ENCODE measurements at regions not wholly inside any gene's neighbourhood (a gene's known extent, or its start where the extent isn't known, plus 50 kb on each side); places are given as distances from the start of the nearest gene placed in this dataset.

DNA sequence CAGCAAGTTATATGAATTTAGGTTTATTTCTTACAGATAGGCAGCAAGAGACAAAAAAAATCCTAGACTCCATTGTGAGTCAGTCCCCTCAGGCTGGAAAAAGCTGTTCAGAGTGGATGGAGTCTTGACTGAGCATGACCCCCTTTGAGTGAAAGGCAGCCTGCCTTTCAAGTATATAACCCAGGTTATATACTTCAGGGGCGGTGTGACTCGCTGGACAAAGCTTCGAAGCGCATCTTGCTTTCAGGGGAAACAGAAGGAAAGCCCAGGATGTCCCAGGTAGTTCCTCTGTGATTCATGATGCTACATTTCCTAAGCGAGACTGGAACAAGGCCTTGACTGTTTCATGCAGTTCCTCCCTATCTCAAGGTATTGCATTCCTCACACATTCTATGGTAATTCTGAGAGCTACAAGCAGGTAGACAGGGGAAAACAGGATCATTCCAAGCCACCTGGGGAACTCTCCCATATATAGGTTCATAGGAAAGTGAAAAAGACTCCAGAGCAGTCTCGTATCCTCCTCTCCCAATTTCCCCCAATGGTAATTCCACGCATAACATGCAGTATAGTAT lies 1244.1 kb upstream of the CDH6 start:
- no peak overlapping the region for H3K27ac ChIP-seq
- POLR2A ChIA-PET (ENCODE audit: low non-redundant PET) = no interaction called here
- TF ChIP-seq, protein P1, sequence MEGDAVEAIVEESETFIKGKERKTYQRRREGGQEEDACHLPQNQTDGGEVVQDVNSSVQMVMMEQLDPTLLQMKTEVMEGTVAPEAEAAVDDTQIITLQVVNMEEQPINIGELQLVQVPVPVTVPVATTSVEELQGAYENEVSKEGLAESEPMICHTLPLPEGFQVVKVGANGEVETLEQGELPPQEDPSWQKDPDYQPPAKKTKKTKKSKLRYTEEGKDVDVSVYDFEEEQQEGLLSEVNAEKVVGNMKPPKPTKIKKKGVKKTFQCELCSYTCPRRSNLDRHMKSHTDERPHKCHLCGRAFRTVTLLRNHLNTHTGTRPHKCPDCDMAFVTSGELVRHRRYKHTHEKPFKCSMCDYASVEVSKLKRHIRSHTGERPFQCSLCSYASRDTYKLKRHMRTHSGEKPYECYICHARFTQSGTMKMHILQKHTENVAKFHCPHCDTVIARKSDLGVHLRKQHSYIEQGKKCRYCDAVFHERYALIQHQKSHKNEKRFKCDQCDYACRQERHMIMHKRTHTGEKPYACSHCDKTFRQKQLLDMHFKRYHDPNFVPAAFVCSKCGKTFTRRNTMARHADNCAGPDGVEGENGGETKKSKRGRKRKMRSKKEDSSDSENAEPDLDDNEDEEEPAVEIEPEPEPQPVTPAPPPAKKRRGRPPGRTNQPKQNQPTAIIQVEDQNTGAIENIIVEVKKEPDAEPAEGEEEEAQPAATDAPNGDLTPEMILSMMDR (conservative IDR thresholded peaks at IDR 0.05; ENCODE audit: low read depth) = no peak
- CTCF ChIA-PET = no interaction called here
- no peak for DNase-seq (ENCODE audit: low spot score)

DNA sequence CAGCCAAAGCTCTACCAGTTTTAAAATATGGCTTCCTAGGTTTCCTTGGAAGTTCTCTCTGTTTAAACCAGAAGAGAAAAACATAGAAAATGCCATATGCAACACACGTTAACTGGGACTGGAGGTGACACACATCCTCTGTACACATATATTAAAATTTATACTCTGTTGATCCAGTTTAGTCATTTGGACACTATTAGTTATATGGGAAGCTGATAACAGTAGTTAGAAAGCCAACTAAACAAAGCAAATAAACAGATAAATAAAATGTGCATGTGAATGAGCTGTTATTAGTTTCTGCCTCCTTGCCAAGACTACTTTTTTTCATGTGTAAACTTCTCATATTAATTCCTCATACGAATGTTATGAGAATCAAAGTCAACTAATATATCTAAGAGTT lies 1249.2 kb upstream of the CDH6 start:
- POLR2A ChIA-PET (ENCODE audit: low non-redundant PET) = no interaction called here
- DNase-seq (ENCODE audit: low spot score) = no peak
- CTCF ChIA-PET = no interaction called here
- TF ChIP-seq, protein P1 (conservative IDR thresholded peaks at IDR 0.05; ENCODE audit: low read depth) = no peak
- no peak overlapping the region for H3K27ac ChIP-seq

GRCh38 chr5:29942089-29942488 lies 1251.4 kb upstream of the CDH6 start:
- H3K27ac ChIP-seq = no peak overlapping the region
- no peak for DNase-seq (ENCODE audit: low spot score)
- POLR2A ChIA-PET (ENCODE audit: low non-redundant PET) = no interaction called here
- TF ChIP-seq, protein P1 (conservative IDR thresholded peaks at IDR 0.05; ENCODE audit: low read depth) = no peak
- CTCF ChIA-PET = no interaction called here

DNA sequence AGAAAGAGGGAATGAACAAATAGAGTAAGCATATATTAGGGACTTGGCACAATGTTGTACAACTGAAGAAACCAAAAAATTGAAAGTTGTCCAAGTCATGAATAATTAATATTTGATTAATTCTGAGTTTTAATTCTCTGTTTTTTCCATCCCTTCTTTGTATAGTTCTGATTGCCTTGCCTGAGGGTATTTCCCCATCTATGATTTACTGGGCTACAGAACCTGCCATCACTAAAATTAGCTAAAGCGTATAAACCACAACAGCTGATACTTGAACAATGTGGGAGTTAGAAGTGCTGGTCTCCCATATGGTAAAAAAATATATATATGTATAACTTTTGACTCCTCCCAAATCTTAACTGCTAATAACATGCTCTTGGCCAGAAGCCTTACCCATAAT lies 1253.5 kb upstream of the CDH6 start:
- no peak for DNase-seq (ENCODE audit: low spot score)
- TF ChIP-seq, protein P1 (conservative IDR thresholded peaks at IDR 0.05; ENCODE audit: low read depth) = no peak
- CTCF ChIA-PET = no interaction called here

DNA sequence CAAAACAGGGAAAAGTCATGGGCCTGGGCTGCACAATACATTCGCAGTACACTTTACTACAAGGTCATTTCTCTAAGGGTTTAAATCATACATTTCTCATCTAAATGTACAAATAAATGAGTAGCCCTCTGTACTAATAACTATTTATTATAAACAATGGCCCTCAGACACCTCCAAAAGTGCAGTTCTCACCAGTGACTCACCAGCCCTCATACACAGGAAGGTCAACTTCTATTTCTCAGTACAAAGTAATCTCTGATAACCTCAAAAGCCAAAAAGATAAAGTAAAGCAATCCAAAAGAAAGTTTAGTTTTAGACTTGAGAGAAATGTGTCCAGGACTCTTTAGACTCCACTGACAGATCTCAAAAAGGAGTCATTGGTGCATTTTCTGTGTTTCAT lies 1258.1 kb upstream of the CDH6 start:
- TF ChIP-seq, protein P1 (conservative IDR thresholded peaks at IDR 0.05; ENCODE audit: low read depth) = no peak
- no peak for DNase-seq (ENCODE audit: low spot score)
- ChIA-PET POLR2A (ENCODE audit: low non-redundant PET) (no interaction called here), CTCF (no interaction called here)
- H3K27ac ChIP-seq = no peak overlapping the region

More for the DNA sequence above, 1253.5 kb upstream of the CDH6 start:
- POLR2A ChIA-PET (ENCODE audit: low non-redundant PET) = no interaction called here
- H3K27ac ChIP-seq = no peak overlapping the region

DNA sequence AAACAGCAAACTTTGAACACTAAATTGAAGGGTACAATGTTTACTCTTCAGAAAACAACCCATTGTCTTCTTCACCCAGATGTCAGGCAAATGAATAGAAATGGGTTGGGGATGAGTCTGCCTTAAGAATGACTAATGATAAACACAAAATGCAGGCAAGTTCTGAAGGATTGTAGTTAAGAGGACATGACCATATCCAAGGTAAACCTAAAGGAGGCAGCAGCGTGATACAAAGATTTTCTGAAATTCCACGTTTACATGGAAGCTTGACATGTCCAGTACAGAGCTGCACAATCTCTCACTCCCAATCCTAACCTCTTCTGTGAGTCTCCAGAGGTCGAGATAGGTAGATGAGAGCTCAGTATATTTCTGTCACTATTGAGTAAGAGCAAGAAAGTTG lies 1263.2 kb upstream of the CDH6 start:
- DNase-seq (ENCODE audit: low spot score) = no peak
- ChIA-PET POLR2A (ENCODE audit: low non-redundant PET) (no interaction called here), CTCF (no interaction called here)
- H3K27ac ChIP-seq = no peak overlapping the region
- TF ChIP-seq, protein P1 (conservative IDR thresholded peaks at IDR 0.05; ENCODE audit: low read depth) = no peak

DNA sequence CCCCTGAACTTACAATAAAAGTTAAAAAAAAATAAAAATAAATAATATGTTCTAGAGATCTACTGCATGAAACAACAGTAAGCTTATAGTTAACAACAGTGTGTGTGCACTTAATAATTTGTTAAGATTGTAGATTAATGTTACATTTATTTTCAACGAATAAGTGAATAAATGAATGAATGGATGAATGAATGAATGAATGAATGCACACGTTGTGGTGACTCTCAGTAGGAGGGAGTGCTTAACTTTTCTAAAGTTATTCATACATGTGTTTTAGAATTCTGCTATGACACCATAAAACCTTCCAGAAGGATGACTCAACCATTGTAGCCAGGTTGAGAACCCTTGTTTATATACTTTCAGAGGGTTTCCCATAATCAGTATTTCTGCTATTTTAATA lies 1269.4 kb upstream of the CDH6 start:
- DNase-seq (ENCODE audit: low spot score) = no peak
- TF ChIP-seq, protein P1 (conservative IDR thresholded peaks at IDR 0.05; ENCODE audit: low read depth) = no peak
- POLR2A ChIA-PET (ENCODE audit: low non-redundant PET) = no interaction called here
- no peak overlapping the region for H3K27ac ChIP-seq
- CTCF ChIA-PET = interaction anchor here (0.6 kb wide), 1 partner anchor 455 kb away, joined by 3 read pairs; no protein-coding TSS in a partner anchor
